ENCODE measurements at regions not wholly inside any gene's neighbourhood (a gene's known extent, or its start where the extent isn't known, plus 50 kb on each side); places are given as distances from the start of the nearest gene placed in this dataset.

- no peak for DNase-seq
These were observed 612.5 kb downstream of the ACTRT1 start for GRCh38 chrX:127439676-127440075.

GRCh38 chrX:127405946-127406345 is 586.4 kb downstream of the PRR32 start:
- DNase-seq: no peak

GRCh38 chrX:127404161-127404560 is 584.6 kb downstream of the PRR32 start:
- no peak for DNase-seq

- peak; percentile 3 for DNase-seq
These were observed 580.7 kb downstream of the PRR32 start for GRCh38 chrX:127400231-127400630.

GRCh38 chrX:127390316-127390715 is 570.8 kb downstream of the PRR32 start:
- DNase-seq: no peak

- no peak for DNase-seq
These were observed 570.4 kb downstream of the PRR32 start for GRCh38 chrX:127389900-127390299.
